ENCODE measurements at regions not wholly inside any gene's neighbourhood (a gene's known extent, or its start where the extent isn't known, plus 50 kb on each side); places are given as distances from the start of the nearest gene placed in this dataset.
"Not testable (repeated sequence)": the region's sequence is repeated elsewhere in the genome, so short reads cannot be mapped to it uniquely, and the experiment has no call there.

DNA sequence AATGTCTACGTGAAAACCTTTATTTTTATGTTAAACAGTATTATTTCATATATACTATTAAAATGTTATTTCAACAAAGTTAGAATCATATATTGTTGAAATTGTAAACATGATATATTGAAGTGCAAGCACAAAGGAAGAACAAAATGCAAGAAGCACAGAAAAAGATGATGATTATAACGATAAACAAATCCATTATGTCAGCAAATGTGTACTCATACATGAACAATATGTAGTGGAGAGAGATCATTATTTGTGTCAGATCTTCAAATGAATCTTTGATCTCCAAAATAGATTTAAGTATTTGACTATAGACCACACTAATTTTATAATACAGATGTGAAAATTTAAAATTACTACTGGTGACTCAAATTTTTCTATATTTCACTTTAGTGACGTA, 1104.4 kb upstream of the CRIM1 start:
- Mint-ChIP-seq H3K27ac (no peak overlapping the region), H3K36me3 (ENCODE audit: low read depth) (no peaks in the 10 kb centered on the region), H3K4me3 (no peak overlapping the region), H3K9me3 (peaks cover 11% of the 10 kb centered on the region), H3K4me1 (no peaks in the 10 kb centered on the region), H3K27me3 (no peaks in the 10 kb centered on the region)
- POLR2A ChIA-PET: no interaction called here
- CTCF ChIA-PET: no interaction called here
- DNase-seq: no peak

DNA sequence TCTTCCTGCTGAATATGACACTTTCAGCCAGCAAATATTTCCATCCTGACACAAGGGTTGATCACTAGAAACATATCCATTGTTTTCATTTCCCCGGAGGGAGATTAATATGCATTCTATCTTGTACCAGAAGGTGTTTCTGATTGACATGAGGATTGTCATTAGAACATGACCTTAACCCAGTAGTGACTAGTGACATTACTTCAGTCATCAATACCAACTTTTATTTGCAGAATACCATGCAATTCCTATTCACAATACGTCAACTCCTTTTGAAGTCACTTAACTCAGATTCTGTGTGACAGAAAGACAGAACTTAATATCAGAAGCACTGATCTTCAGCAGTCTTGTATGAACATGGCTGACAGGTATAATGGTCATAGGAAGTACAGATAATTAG, 1108.9 kb upstream of the CRIM1 start:
- CTCF ChIA-PET: no interaction called here

DNA sequence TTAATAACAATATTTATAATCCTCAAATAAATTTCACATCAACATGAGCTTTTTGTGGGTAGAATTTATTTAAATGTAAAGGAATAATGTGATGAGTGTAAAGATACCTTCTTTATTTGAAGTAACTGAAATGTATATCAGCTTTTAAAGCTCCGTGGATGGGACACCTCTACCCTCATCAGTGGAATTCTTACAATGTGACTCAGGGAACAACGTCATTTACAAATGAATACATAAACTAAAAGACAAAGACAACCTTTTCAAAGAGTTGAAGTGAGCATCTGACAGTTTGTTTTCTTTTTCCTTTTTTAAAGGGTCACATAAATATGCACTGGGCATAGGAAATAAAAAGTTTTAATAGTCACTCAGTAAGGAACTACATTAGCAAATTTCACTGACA, 1127.0 kb upstream of the CRIM1 start:
- H3K4me1 Mint-ChIP-seq: no peaks in the 10 kb centered on the region
- POLR2A ChIA-PET: no interaction called here

More for the DNA sequence above, 1108.9 kb upstream of the CRIM1 start:
- Mint-ChIP-seq H3K27me3 (no peaks in the 10 kb centered on the region), H3K4me3 (no peak overlapping the region), H3K36me3 (ENCODE audit: low read depth) (no peaks in the 10 kb centered on the region), H3K27ac (no peak overlapping the region), H3K4me1 (no peaks in the 10 kb centered on the region), H3K9me3 (peaks cover 9% of the 10 kb centered on the region)
- POLR2A ChIA-PET: no interaction called here
- DNase-seq: no peak

DNA sequence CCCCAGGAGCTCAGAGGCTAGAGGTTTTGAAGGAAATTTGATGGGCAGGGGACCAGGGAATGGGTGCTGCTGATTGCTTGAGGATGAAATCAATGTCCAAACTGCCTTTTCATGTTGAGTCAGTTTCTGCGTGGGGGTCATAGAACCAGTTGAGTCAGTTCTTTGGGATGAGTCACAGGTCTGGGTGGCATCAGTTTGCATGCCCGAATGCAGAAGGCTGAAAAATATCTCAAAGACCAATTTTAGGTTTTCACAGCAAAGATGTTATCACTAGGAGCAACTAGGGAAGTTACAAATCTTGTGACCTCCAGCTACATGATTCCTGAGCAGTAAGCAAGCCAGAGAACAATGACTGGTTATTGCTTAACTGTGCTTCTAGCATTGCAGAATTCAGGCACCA, 1135.1 kb upstream of the CRIM1 start:
- Mint-ChIP-seq H3K9me3 (no peaks in the 10 kb centered on the region), H3K4me3 (no peak overlapping the region), H3K36me3 (ENCODE audit: low read depth) (no peaks in the 10 kb centered on the region), H3K27me3 (no peaks in the 10 kb centered on the region), H3K27ac (no peak overlapping the region), H3K4me1 (no peaks in the 10 kb centered on the region)
- CTCF ChIA-PET: no interaction called here
- POLR2A ChIA-PET: no interaction called here
- DNase-seq: no peak

More for the DNA sequence above, 1127.0 kb upstream of the CRIM1 start:
- CTCF ChIA-PET: no interaction called here
- peaks cover 4% of the 10 kb centered on the region for H3K9me3 Mint-ChIP-seq
- no peaks in the 10 kb centered on the region for H3K27me3 Mint-ChIP-seq
- H3K27ac Mint-ChIP-seq: no peak overlapping the region
- no peak overlapping the region for H3K4me3 Mint-ChIP-seq
- no peaks in the 10 kb centered on the region for H3K36me3 Mint-ChIP-seq (ENCODE audit: low read depth)
- DNase-seq: no peak

DNA sequence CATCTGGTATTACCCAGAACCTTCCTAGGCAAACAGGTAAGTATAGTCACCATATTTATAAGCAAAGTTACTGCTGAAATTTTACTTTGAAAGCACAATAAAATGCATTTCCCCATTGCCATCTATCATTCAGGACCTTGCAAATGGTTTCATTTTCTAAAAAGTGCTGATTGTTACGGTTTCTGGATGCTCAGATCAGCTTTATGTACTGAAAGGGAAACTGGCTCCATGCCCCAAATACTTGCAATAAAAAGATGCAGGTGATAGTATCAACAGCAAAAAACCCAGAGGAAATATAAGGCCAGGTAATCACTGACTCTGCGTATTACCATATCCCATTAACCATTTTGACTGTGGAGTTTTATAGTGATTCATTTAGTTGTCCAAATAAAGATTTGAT, 1150.7 kb upstream of the CRIM1 start:
- DNase-seq: no peak
- POLR2A ChIA-PET: no interaction called here
- no peak overlapping the region for H3K4me3 Mint-ChIP-seq
- CTCF ChIA-PET: no interaction called here
- no peak overlapping the region for H3K27ac Mint-ChIP-seq
- no peaks in the 10 kb centered on the region for H3K4me1 Mint-ChIP-seq
- no peaks in the 10 kb centered on the region for H3K27me3 Mint-ChIP-seq
- no peaks in the 10 kb centered on the region for H3K36me3 Mint-ChIP-seq (ENCODE audit: low read depth)
- H3K9me3 Mint-ChIP-seq: peaks cover 3% of the 10 kb centered on the region

DNA sequence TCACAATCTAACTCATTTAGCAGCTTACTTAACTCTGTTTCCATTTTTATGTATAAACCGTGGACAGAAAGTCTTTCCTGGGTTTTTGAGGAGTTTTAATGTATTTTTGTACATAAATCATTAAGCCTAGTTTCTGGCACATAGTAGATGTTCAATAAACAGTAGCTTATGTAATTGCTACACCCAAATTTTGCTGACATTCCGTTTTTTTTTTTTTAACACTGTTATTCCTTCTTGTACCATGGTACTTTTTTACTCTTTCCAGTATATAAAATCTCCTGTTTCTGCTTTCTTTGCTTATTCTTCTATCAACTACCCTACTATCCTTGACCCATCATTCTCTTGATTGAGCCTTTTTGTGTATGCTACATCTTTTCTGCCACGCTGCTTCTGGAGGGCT, 1151.3 kb upstream of the CRIM1 start:
- no peaks in the 10 kb centered on the region for H3K4me1 Mint-ChIP-seq
- no peaks in the 10 kb centered on the region for H3K36me3 Mint-ChIP-seq (ENCODE audit: low read depth)
- H3K4me3 Mint-ChIP-seq: no peak overlapping the region
- H3K9me3 Mint-ChIP-seq: peaks cover 3% of the 10 kb centered on the region
- H3K27me3 Mint-ChIP-seq: no peaks in the 10 kb centered on the region
- no peak overlapping the region for H3K27ac Mint-ChIP-seq
- ChIA-PET POLR2A (no interaction called here), CTCF (no interaction called here)
- no peak for DNase-seq

DNA sequence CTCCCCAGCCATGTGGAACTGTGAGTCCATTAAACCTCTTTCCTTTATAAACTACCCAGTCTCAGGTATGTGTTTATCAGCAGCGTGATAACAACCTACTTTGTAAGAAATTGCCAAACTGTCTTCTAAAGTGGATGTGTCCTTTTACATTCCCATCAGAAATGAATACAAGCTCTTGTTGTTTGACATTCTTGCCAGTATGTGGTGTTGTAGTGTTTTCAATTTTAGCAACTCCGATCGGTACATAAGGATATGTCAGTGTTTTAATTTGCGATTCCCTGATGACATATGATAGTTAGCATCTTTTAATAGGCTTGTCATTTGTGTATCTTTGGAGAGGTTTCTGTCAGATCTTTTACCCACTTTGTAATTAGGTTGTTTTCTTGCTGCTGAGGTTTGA, 1156.3 kb upstream of the CRIM1 start:
- Mint-ChIP-seq H3K27ac (no peak overlapping the region), H3K4me1 (no peaks in the 10 kb centered on the region), H3K27me3 (no peaks in the 10 kb centered on the region), H3K9me3 (no peaks in the 10 kb centered on the region), H3K36me3 (ENCODE audit: low read depth) (no peaks in the 10 kb centered on the region), H3K4me3 (no peak overlapping the region)
- ChIA-PET POLR2A (no interaction called here), CTCF (no interaction called here)
- DNase-seq: no peak

DNA sequence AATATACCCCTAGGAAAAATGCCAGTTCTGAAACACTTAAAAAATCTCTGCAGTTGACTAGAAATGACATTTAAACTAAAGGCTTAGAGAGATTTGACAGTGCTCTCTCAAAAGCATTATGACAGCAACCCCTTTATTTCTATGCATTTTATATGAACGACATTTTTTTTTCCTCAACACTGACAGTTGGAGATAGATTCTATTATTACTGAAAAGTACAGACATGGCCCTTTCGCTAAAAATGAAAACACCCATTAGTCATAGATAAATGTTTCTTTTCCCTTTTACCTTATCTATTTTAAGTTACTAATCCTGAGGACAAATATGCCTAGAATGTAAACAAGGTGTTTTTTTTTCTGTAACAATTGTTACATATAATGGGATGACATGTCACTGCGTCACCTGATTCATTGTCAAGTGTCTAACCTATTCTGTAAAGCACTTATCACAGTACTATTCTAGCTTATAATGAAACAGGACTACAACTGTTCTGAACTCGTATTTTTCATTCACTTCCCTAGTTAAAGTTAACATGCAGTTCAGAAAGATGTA, 1169.6 kb upstream of the CRIM1 start:
- Mint-ChIP-seq H3K4me1 (no peaks in the 10 kb centered on the region), H3K36me3 (ENCODE audit: low read depth) (no peaks in the 10 kb centered on the region), H3K27ac (no peak overlapping the region), H3K27me3 (no peaks in the 10 kb centered on the region), H3K4me3 (no peak overlapping the region), H3K9me3 (peaks cover 3% of the 10 kb centered on the region)
- ChIA-PET POLR2A (no interaction called here), CTCF (no interaction called here)
- no peak for DNase-seq

DNA sequence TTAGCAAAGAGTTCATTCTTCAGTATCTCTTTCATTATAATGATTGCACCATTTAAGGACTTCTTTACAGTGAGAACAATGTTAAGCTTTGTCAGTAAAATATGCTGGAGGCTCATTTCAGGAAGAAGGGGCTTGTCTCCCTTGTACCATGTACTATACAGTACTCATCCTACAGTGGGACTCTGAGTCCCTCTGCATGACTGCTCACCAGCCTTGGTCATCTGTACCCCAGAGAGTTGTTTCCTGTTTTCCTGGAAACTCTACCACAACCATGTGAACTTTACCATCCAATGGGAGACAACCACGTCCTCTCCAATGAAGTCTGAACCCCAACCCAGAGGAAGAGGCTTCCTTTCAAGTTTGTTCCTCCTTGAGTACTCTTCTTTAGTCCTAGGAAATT, 1171.1 kb upstream of the CRIM1 start:
- Mint-ChIP-seq H3K36me3 (ENCODE audit: low read depth) (no peaks in the 10 kb centered on the region), H3K27ac (no peak overlapping the region), H3K9me3 (no peaks in the 10 kb centered on the region), H3K27me3 (no peaks in the 10 kb centered on the region), H3K4me3 (no peak overlapping the region), H3K4me1 (no peaks in the 10 kb centered on the region)
- no peak for DNase-seq
- CTCF ChIA-PET: no interaction called here
- POLR2A ChIA-PET: no interaction called here

DNA sequence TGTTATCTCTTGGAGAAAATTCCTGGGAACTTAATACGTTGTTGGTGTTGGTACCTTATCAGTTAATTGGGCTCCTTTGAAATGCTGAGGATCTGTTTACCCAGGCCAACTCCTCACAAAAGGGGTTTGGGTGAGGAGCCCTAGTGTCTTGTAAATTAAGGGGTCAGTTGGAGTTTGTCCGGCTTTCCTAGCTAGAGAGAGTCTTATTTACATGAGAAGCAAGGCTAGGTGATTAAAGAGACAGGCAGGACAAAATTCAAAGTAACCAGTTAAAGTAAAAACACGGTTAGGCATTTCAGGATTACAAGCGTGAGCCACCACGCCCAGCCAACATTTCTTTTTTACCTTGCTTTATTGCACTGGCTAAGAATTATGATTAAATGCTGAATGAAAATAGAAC, 1178.9 kb upstream of the CRIM1 start:
- DNase-seq; POLR2A ChIA-PET; H3K4me1 Mint-ChIP-seq; H3K36me3 Mint-ChIP-seq (ENCODE audit: low read depth); CTCF ChIA-PET; H3K9me3 Mint-ChIP-seq; H3K27ac Mint-ChIP-seq; H3K27me3 Mint-ChIP-seq; H3K4me3 Mint-ChIP-seq: not testable (repeated sequence)

DNA sequence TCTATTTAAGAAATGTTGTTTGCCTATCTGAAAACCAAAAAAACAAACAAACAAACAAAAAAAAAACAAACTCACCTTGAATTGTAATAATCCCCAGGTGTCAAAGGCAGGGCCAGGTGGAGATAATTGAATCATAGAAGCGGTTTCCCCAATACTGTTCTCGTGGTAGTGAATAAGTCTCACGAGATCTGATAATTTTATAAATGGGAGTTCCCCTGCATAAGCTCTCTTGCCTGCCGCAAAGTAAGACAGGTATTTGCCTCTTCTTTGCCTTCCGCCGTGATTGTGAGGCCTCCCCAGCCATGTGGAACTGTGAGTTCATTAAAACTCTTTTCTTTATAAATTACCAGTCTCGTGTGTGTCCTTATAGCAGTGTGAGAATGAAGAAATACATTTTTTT, 1180.7 kb upstream of the CRIM1 start:
- Mint-ChIP-seq H3K4me1 (no peaks in the 10 kb centered on the region), H3K9me3 (no peaks in the 10 kb centered on the region), H3K27me3 (no peaks in the 10 kb centered on the region), H3K4me3 (no peak overlapping the region), H3K36me3 (ENCODE audit: low read depth) (no peaks in the 10 kb centered on the region), H3K27ac (no peak overlapping the region)
- ChIA-PET POLR2A (no interaction called here), CTCF (no interaction called here)
- DNase-seq: no peak

DNA sequence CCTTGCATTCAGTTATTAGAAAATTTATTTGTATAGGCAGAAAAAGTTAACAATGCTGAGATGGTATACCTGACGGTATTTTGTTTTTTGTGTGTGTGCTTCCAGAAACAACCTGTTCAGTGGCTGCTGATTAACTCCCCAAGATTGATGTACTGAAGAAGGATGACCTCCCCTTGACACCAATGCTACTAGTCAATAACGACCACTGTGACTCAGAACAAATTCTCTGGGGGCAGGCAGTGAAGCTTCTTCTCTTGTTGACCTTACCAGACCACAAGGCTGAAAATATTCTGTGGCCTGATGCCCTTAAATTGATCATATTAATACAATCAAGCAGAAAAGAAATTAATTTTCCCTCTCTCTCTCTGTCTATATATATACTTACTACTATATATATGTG, 1182.9 kb upstream of the CRIM1 start:
- Mint-ChIP-seq H3K36me3 (ENCODE audit: low read depth) (no peaks in the 10 kb centered on the region), H3K27me3 (no peaks in the 10 kb centered on the region), H3K9me3 (no peaks in the 10 kb centered on the region), H3K27ac (no peak overlapping the region), H3K4me3 (no peak overlapping the region), H3K4me1 (no peaks in the 10 kb centered on the region)
- POLR2A ChIA-PET: no interaction called here
- CTCF ChIA-PET: no interaction called here
- DNase-seq: no peak

DNA sequence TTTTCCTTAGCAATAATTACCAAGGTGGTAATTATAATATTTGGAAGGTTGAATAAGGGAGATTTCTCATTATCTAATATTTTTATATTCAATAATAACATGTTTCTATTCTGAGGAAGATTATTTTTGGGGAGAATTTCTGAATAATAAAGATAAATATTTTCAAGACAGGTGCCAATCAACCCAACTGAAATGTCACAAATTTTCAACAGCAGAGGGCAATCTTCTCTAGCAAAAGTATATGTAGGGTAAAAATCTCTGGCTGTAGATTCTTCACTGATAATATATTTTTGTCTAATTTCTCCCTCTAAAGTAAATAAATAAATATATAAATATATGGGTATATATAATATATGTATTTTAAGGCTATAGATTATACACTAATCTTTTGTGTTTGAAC, 1187.2 kb upstream of the CRIM1 start:
- ChIA-PET POLR2A (no interaction called here), CTCF (no interaction called here)
- H3K9me3 Mint-ChIP-seq: no peaks in the 10 kb centered on the region
- no peak for DNase-seq
- H3K27me3 Mint-ChIP-seq: no peaks in the 10 kb centered on the region
- no peak overlapping the region for H3K4me3 Mint-ChIP-seq
- no peaks in the 10 kb centered on the region for H3K4me1 Mint-ChIP-seq
- no peaks in the 10 kb centered on the region for H3K36me3 Mint-ChIP-seq (ENCODE audit: low read depth)
- H3K27ac Mint-ChIP-seq: no peak overlapping the region

DNA sequence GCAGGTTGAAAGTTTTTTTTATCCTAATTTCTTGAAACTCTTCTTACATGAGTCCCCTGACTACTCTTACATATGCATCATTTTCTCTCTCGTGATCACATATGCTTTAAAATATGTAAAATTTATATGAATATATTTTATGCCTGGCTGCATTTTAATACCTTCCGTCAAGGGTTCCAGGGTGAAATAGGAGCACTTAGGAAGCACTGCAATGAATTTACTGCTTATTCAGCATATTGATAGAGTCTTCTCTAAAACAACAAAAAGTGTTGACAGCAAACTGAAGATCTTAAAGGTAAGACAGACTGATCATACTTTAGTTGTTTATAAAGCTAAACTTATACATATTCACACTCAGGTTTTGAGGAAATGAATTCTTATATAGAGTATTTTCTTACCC, 1191.6 kb upstream of the CRIM1 start:
- no peak overlapping the region for H3K27ac Mint-ChIP-seq
- H3K9me3 Mint-ChIP-seq: no peaks in the 10 kb centered on the region
- ChIA-PET POLR2A (no interaction called here), CTCF (no interaction called here)
- no peaks in the 10 kb centered on the region for H3K27me3 Mint-ChIP-seq
- no peak for DNase-seq
- no peak overlapping the region for H3K4me3 Mint-ChIP-seq
- no peaks in the 10 kb centered on the region for H3K4me1 Mint-ChIP-seq
- no peaks in the 10 kb centered on the region for H3K36me3 Mint-ChIP-seq (ENCODE audit: low read depth)

DNA sequence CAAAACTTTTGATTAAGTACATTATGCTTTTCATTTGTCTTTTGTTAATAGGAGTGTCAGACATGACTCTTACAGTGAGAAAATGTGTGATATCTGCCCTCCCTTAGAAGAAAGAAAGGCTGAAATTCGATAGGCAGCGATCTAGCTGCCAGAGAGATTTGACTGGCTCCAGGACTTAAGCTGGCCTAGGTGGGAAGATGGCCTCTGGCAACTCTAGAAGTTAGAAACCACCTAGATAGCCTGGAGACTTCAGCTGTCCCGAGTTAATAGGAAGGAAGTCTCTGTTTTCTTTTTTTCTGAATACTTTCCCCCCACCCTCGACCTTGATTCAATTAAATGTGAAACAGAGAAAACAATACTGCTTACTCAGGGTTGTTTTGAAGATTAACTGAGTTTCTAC, 1194.7 kb upstream of the CRIM1 start:
- Mint-ChIP-seq H3K4me3 (no peak overlapping the region), H3K27me3 (no peaks in the 10 kb centered on the region), H3K27ac (no peak overlapping the region), H3K4me1 (no peaks in the 10 kb centered on the region), H3K9me3 (no peaks in the 10 kb centered on the region), H3K36me3 (ENCODE audit: low read depth) (no peaks in the 10 kb centered on the region)
- ChIA-PET CTCF (no interaction called here), POLR2A (no interaction called here)
- DNase-seq: no peak

Data from activated CD4-positive, alpha-beta T cell treated with anti-CD3 and anti-CD28 coated beads, Interleukin-2, amount 10 ng/mL, durations not matched to agents 7 days and 5 days (primary cell).